H1 (cell line): ENCODE measurements at regions not wholly inside any gene's neighbourhood (a gene's known extent, or its start where the extent isn't known, plus 50 kb on each side); places are given as distances from the start of the nearest gene placed in this dataset.

Experiments used
- CTCF ChIA-PET: fragments of 300-600 bp; sonication (Branson Sonifier 250); formaldehyde crosslinking; loops from one replicate; lab custom pipeline; 2021; ENCODE audit not compliant: partially characterized antibody; lab: Charles Lee
- POLR2A ChIA-PET: fragments of 300-600 bp; sonication (Branson Sonifier 250); formaldehyde crosslinking; loops from one replicate; lab custom pipeline; 2021; ENCODE audit warnings: inconsistent platforms; ENCODE audit not compliant: partially characterized antibody; lab: Charles Lee
- DNase-seq, 2 experiments: peaks; one replicate each; pipeline versions ENCODE4 v3.0.0 to v3.0.0-alpha.2; 2010 to 2022; ENCODE audit warnings: low spot score in 2 of 2, low read depth in 1 of 2, mixed read lengths in 1 of 2
- FAIRE-seq: peaks from 2 replicates; lab custom pipeline; 2011; peaks lifted over from hg19 to GRCh38; lab: Jason Lieb, UNC
- H2AFZ ChIP-seq: 2 replicates; pipeline ENCODE4 v1.8.1; 2012; ENCODE audit warnings: low read length, inconsistent platforms
- H2AK5ac ChIP-seq: 2 replicates; pipeline ENCODE4 v1.6.1; 2013; ENCODE audit warnings: low read depth, low read length
- H2BK120ac ChIP-seq: replicated peaks from 2 replicates; pipeline ENCODE3; 2013; ENCODE audit warnings: low read depth, low read length, inconsistent platforms
- H2BK12ac ChIP-seq: 2 replicates; pipeline ENCODE4 v1.6.1; 2013; ENCODE audit warnings: low read depth, low read length
- H2BK15ac ChIP-seq: 2 replicates; pipeline ENCODE4 v1.6.1; 2013; ENCODE audit warnings: low read length
- H2BK20ac ChIP-seq: 2 replicates; pipeline ENCODE4 v1.6.1; 2013; ENCODE audit warnings: low read length
- H2BK5ac ChIP-seq: 2 replicates; pipeline ENCODE4 v1.6.1; 2013; ENCODE audit warnings: low read depth, low read length
- H3K14ac ChIP-seq: 2 replicates; pipeline ENCODE4 v1.6.1; 2013; ENCODE audit warnings: inconsistent platforms; ENCODE audit not compliant: insufficient read length
- H3K18ac ChIP-seq: 2 replicates; pipeline ENCODE4 v1.6.1; 2013; ENCODE audit warnings: low read length; ENCODE audit errors: extremely low read depth
- H3K23ac ChIP-seq: 2 replicates; pipeline ENCODE4 v1.6.1; 2013; ENCODE audit warnings: inconsistent platforms; ENCODE audit not compliant: insufficient read length
- H3K23me2 ChIP-seq: 2 replicates; pipeline ENCODE4 v1.6.1; 2013; ENCODE audit warnings: low read depth, low read length
- H3K27ac ChIP-seq: 2 replicates; pipeline ENCODE4 v1.6.1; 2011; ENCODE audit warnings: low read depth, low read length, inconsistent platforms
- H3K27me3 ChIP-seq, 4 experiments: replicated peaks in 1 of 4; 1 replicate in 1 of 4; 2 replicates in 3 of 4; pipeline versions ENCODE4 v1.6.1 to v1.8.1; 2011 to 2013; ENCODE audit warnings: low read length in 3 of 4, mild to moderate bottlenecking in 3 of 4, inconsistent platforms in 2 of 4, mixed read lengths in 2 of 4, moderate library complexity in 1 of 4; ENCODE audit not compliant: control insufficient read depth in 3 of 4, insufficient read depth in 3 of 4; ENCODE audit errors: extremely low read depth in 1 of 4
- H3K36me3 ChIP-seq, 4 experiments: 2 replicates each; pipeline versions ENCODE4 v1.6.1 to v1.8.1; 2011 to 2013; ENCODE audit warnings: mild to moderate bottlenecking in 4 of 4, low read length in 3 of 4, moderate library complexity in 2 of 4, control low read depth in 1 of 4, inconsistent platforms in 1 of 4; ENCODE audit not compliant: insufficient read depth in 4 of 4, control insufficient read depth in 2 of 4
- H3K4ac ChIP-seq: replicated peaks from 2 replicates; pipeline ENCODE3; 2013; ENCODE audit warnings: low read length, low read depth, mixed read lengths, inconsistent platforms; ENCODE audit not compliant: insufficient read length
- H3K4me1 ChIP-seq, 4 experiments: replicated peaks in 1 of 4; 1 replicate in 1 of 4; 2 replicates in 3 of 4; pipeline versions ENCODE4 v1.6.1 to v1.8.1; 2011 to 2013; ENCODE audit warnings: low read length in 3 of 4, inconsistent platforms in 2 of 4, mixed read lengths in 1 of 4; ENCODE audit not compliant: insufficient read depth in 4 of 4, control insufficient read depth in 3 of 4
- H3K4me2 ChIP-seq, 2 experiments: 2 replicates each; pipeline versions ENCODE4 v1.6.1 to v1.8.1; 2011 to 2013; ENCODE audit warnings: low read depth in 2 of 2, low read length in 2 of 2, control low read depth in 1 of 2, inconsistent platforms in 1 of 2, mild to moderate bottlenecking in 1 of 2; ENCODE audit not compliant: insufficient read depth in 1 of 2
- H3K4me3 ChIP-seq, 4 experiments: fragments of 200-600, 300-600 bp in 1 of 4; sonication (generic), shearing (Covaris generic), sonication (Bioruptor Twin) in 1 of 4; 2 replicates each; pipeline versions ENCODE4 v1.5.1 to v1.8.1; 2011 to 2016; ENCODE audit warnings: low read length in 4 of 4, low read depth in 3 of 4, control low read depth in 2 of 4, inconsistent platforms in 2 of 4, mild to moderate bottlenecking in 2 of 4, mixed read lengths in 1 of 4, moderate library complexity in 1 of 4; ENCODE audit not compliant: insufficient read depth in 2 of 4; ENCODE audit errors: extremely low read depth in 1 of 4
- H3K56ac ChIP-seq: replicated peaks from 2 replicates; pipeline ENCODE3; 2013; ENCODE audit warnings: low read depth, mild to moderate bottlenecking, mixed read lengths, low read length, inconsistent platforms; ENCODE audit not compliant: insufficient read length
- H3K79me1 ChIP-seq: 2 replicates; pipeline ENCODE4 v1.6.1; 2013; ENCODE audit warnings: low read depth, low read length, control low read depth
- H3K79me2 ChIP-seq, 2 experiments: 2 replicates each; pipeline versions ENCODE4 v1.6.1 to v1.8.1; 2012 to 2013; ENCODE audit warnings: low read length in 2 of 2, mild to moderate bottlenecking in 2 of 2, inconsistent platforms in 1 of 2; ENCODE audit not compliant: insufficient read depth in 2 of 2, control insufficient read depth in 1 of 2
- H3K9ac ChIP-seq, 4 experiments: replicated peaks in 1 of 4; 1 replicate in 1 of 4; 2 replicates in 3 of 4; pipeline versions ENCODE4 v1.6.1 to v1.8.1; 2011 to 2013; ENCODE audit warnings: low read depth in 3 of 4, low read length in 3 of 4, control low read depth in 2 of 4, mild to moderate bottlenecking in 2 of 4, moderate library complexity in 2 of 4, inconsistent platforms in 1 of 4; ENCODE audit errors: extremely low read depth in 1 of 4
- H3K9me3 ChIP-seq, 2 experiments: 2 replicates each; pipeline versions ENCODE4 v1.6.1 to v1.8.1; 2012 to 2013; ENCODE audit warnings: mild to moderate bottlenecking in 2 of 2, moderate library complexity in 2 of 2, control low read depth in 1 of 2, inconsistent platforms in 1 of 2, low read depth in 1 of 2, low read length in 1 of 2, mixed read lengths in 1 of 2; ENCODE audit not compliant: insufficient read depth in 2 of 2
- H4K20me1 ChIP-seq, 2 experiments: replicated peaks in 1 of 2; 2 replicates each; pipeline versions ENCODE3 to v1.8.1; 2011 to 2013; ENCODE audit warnings: inconsistent platforms in 2 of 2, low read length in 2 of 2, mild to moderate bottlenecking in 1 of 2; ENCODE audit not compliant: insufficient read depth in 2 of 2, control insufficient read depth in 1 of 2
- H4K5ac ChIP-seq: 2 replicates; pipeline ENCODE4 v1.6.1; 2013; ENCODE audit warnings: low read length, low read depth, mixed read lengths, inconsistent platforms; ENCODE audit not compliant: insufficient read length
- H4K8ac ChIP-seq: 2 replicates; pipeline ENCODE4 v1.8.0; 2013; ENCODE audit warnings: mild to moderate bottlenecking, moderate library complexity, low read length, inconsistent platforms; ENCODE audit not compliant: insufficient read depth; ENCODE audit errors: extremely low read depth
- H4K91ac ChIP-seq: replicated peaks from 2 replicates; pipeline ENCODE3; 2013; ENCODE audit warnings: low read length, mixed read lengths, inconsistent platforms; ENCODE audit not compliant: insufficient read length
- JUND ChIP-seq: IDR thresholded peaks from 2 replicates; pipeline ENCODE4 v1.6.1; 2011; ENCODE audit warnings: mild to moderate bottlenecking, improper control_type of control experiment, low read length
- SIX5 ChIP-seq: IDR thresholded peaks from 2 replicates; pipeline ENCODE4 v1.6.1; 2011; ENCODE audit warnings: mild to moderate bottlenecking, low read depth, low read length
- WGBS, 2 experiments: shearing (Covaris generic) in 1 of 2; methylation state at CpG; one replicate each; pipeline versions ENCODE4 v1.1.6 to v1.1.7; 2013 to 2015; ENCODE audit warnings: low lambda C conversion rate in 2 of 2, mixed read lengths in 2 of 2, inconsistent platforms in 1 of 2, low coverage in 1 of 2, missing lambda C conversion rate in 1 of 2; ENCODE audit not compliant: insufficient replicate concordance in 2 of 2, insufficient coverage in 1 of 2, insufficient read length in 1 of 2; ENCODE audit errors: extremely low coverage in 1 of 2, missing lambda C conversion rate in 1 of 2; 5-methylcytosine and 5-hydroxymethylcytosine counted together
- TF ChIP-seq, protein P1 (sequence below): IDR thresholded peaks from 2 replicates; pipeline ENCODE4 v1.6.1; 2012; ENCODE audit warnings: inconsistent platforms

DNA sequence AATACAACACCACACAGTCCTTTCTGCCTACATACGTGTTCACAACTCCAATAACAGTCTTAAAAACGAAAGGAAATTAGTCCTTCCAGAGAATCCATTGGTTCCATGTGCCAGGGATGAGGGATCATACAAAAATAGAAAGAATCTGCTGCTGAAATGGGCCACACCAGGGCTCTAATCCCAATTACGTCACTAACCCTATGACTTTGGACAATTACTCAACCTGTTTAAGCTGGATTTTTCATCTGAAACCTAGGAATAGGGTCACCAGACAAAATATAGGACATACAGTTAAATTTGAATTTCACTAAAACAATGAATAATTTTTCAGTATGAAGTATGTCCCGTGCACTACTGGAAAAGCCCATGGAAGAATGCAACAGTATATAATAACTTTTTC lies 264.7 kb downstream of the YTHDC2 start:
- H2BK15ac ChIP-seq: no peak overlapping the region
- H2AK5ac ChIP-seq: no peak overlapping the region
- H3K4ac ChIP-seq: no peak overlapping the region
- H2BK5ac ChIP-seq: no peak overlapping the region
- no peak overlapping the region for H3K56ac ChIP-seq
- no peaks in the 10 kb centered on the region for H3K79me2 ChIP-seq
- no peak overlapping the region for H2BK20ac ChIP-seq
- no peak overlapping the region for H2BK120ac ChIP-seq
- no peaks in the 10 kb centered on the region for H3K36me3 ChIP-seq
- no peak overlapping the region for H3K27ac ChIP-seq
- no peaks in the 10 kb centered on the region; a peak in 1 of 4 replicates for H3K9me3 ChIP-seq
- WGBS, 2 experiments: 78% methylated on average over 4 of the region's 4 CpGs; no CpG with 5 or more reads in 1 of the 2 experiments
- no peak overlapping the region for H3K4me3 ChIP-seq
- TF ChIP-seq, protein P1, sequence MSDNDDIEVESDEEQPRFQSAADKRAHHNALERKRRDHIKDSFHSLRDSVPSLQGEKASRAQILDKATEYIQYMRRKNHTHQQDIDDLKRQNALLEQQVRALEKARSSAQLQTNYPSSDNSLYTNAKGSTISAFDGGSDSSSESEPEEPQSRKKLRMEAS: no peak
- no peak for TF ChIP-seq SIX5
- no peak for TF ChIP-seq JUND
- H3K79me1 ChIP-seq: no peaks in the 10 kb centered on the region
- H3K18ac ChIP-seq: no peak overlapping the region
- H3K4me2 ChIP-seq: no peak overlapping the region
- no peak overlapping the region for H3K14ac ChIP-seq
- no peak overlapping the region for H4K5ac ChIP-seq
- H4K8ac ChIP-seq: no peak overlapping the region
- ChIA-PET CTCF (no interaction called here), POLR2A (no interaction called here)
- no peaks in the 10 kb centered on the region for H3K23me2 ChIP-seq
- no peak overlapping the region for H4K91ac ChIP-seq
- H3K27me3 ChIP-seq: no peaks in the 10 kb centered on the region
- H3K9ac ChIP-seq: no peak overlapping the region
- no peak overlapping the region for H2BK12ac ChIP-seq
- H4K20me1 ChIP-seq: no peaks in the 10 kb centered on the region
- FAIRE-seq (no peak), DNase-seq (no peak)
- H3K4me1 ChIP-seq: peaks cover 2 to 13% (median 4%) of the 10 kb centered on the region in 4 experiments; a peak in 4 of 7 replicates
- H3K23ac ChIP-seq: no peak overlapping the region
- H2AFZ ChIP-seq: no peak overlapping the region
